ENCODE measurements at regions not wholly inside any gene's neighbourhood (a gene's known extent, or its start where the extent isn't known, plus 50 kb on each side); places are given as distances from the start of the nearest gene placed in this dataset.

DNA sequence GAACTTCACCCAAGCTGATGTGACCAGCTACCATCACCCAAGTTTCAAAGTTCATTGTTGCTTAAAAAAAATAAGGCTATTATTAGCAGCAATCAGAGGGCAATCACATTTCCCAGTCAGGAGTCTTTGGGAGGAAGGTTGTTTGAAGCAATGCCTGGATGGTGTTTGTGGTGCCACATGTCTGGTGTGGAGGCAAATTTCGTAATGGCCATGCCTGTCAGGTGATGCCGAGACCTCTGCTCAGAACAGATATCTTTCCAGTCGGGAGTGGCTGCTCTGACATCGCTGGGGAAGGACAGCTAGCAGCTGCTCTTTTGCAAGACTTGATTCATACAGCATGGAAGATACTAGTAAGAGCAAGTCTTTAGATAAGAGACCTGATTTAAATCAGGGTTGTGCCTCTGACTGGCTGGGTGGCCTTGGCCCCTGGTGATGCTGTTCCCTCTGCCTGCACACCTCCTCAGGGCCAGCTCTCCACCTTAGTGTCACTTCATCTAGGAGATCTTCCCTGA, 187.8 kb upstream of the JUN start:
- DNase-seq (no peak), ATAC-seq (peak; percentile 26)
- no peaks in the 10 kb centered on the region for H3K36me3 ChIP-seq
- H3K4me1 ChIP-seq: peaks cover 23% of the 10 kb centered on the region
- no peaks in the 10 kb centered on the region for H3K9me3 ChIP-seq
- no peaks in the 10 kb centered on the region for H3K27me3 ChIP-seq
- intact Hi-C loops (cut with DNase I): no loop called here
- H3K4me3 ChIP-seq: no peak overlapping the region
- H3K27ac ChIP-seq: no peak overlapping the region
- no peak for TF ChIP-seq CTCF (IDR thresholded peaks at IDR 0.05)

DNA sequence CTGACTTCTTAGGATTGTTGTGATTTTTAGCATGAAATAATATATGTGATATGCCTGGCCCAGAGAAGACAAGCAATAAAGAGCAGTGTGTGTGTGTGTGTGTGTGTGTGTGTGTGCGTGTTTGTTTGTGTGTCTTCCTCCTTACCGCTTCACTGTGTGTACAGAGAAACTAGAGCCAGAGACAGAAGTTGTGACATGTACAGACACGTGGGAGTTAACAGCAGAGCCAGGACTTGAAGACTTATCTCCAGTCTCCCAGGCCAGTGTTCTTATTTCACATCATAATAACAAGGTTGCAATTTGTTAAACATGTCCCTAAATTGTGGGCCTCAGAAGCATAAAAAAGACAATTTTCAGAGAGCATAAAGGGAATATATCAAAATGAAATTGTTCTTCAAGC, 192.0 kb upstream of the JUN start:
- ATAC-seq (peak; percentile 55), DNase-seq (no peak)
- no peak for TF ChIP-seq CTCF (IDR thresholded peaks at IDR 0.05)
- Histone ChIP-seq H3K27me3 (no peaks in the 10 kb centered on the region), H3K4me1 (no peaks in the 10 kb centered on the region), H3K4me3 (no peak overlapping the region), H3K9me3 (no peaks in the 10 kb centered on the region), H3K36me3 (no peaks in the 10 kb centered on the region), H3K27ac (no peak overlapping the region)
- intact Hi-C loops (cut with DNase I): no loop called here

- H3K4me1 ChIP-seq: no peaks in the 10 kb centered on the region
- intact Hi-C loops (cut with DNase I): no loop called here
- H3K27ac ChIP-seq: no peak overlapping the region
- H3K9me3 ChIP-seq: no peaks in the 10 kb centered on the region
- no peaks in the 10 kb centered on the region for H3K27me3 ChIP-seq
- no peak for ATAC-seq
- H3K4me3 ChIP-seq: no peak overlapping the region
- no peak for DNase-seq
- H3K36me3 ChIP-seq: no peaks in the 10 kb centered on the region
- TF ChIP-seq CTCF (IDR thresholded peaks at IDR 0.05): no peak
Observed at GRCh38 chr1:58976294-58976693, 192.4 kb upstream of the JUN start.

- H3K27me3 ChIP-seq: no peaks in the 10 kb centered on the region
- intact Hi-C loops (cut with DNase I): no loop called here
- no peak overlapping the region for H3K27ac ChIP-seq
- no peaks in the 10 kb centered on the region for H3K36me3 ChIP-seq
- H3K4me3 ChIP-seq: no peak overlapping the region
- ATAC-seq: no peak
- no peak for DNase-seq
- no peaks in the 10 kb centered on the region for H3K9me3 ChIP-seq
- TF ChIP-seq CTCF (IDR thresholded peaks at IDR 0.05): no peak
- no peaks in the 10 kb centered on the region for H3K4me1 ChIP-seq
Observed at GRCh38 chr1:58977598-58977997, 193.8 kb upstream of the JUN start.

GRCh38 chr1:58978096-58978495, 194.2 kb upstream of the JUN start:
- H3K9me3 ChIP-seq: no peaks in the 10 kb centered on the region
- intact Hi-C loops (cut with DNase I): no loop called here
- no peaks in the 10 kb centered on the region for H3K36me3 ChIP-seq
- no peak for TF ChIP-seq CTCF (IDR thresholded peaks at IDR 0.05)
- H3K27ac ChIP-seq: no peak overlapping the region
- no peaks in the 10 kb centered on the region for H3K27me3 ChIP-seq
- DNase-seq (no peak), ATAC-seq (no peak)
- H3K4me3 ChIP-seq: no peak overlapping the region
- H3K4me1 ChIP-seq: no peaks in the 10 kb centered on the region

- ATAC-seq: peak; percentile 43
- Histone ChIP-seq H3K4me1 (peaks cover 5% of the 10 kb centered on the region), H3K27me3 (no peaks in the 10 kb centered on the region), H3K27ac (no peak overlapping the region), H3K4me3 (no peak overlapping the region), H3K36me3 (no peaks in the 10 kb centered on the region), H3K9me3 (no peaks in the 10 kb centered on the region)
- DNase-seq: no peak
- intact Hi-C loops (cut with DNase I): no loop called here
- no peak for TF ChIP-seq CTCF (IDR thresholded peaks at IDR 0.05)
Observed at GRCh38 chr1:58979086-58979485, 195.2 kb upstream of the JUN start.
